ENCODE measurements at regions not wholly inside any gene's neighbourhood (a gene's known extent, or its start where the extent isn't known, plus 50 kb on each side); places are given as distances from the start of the nearest gene placed in this dataset.

DNA sequence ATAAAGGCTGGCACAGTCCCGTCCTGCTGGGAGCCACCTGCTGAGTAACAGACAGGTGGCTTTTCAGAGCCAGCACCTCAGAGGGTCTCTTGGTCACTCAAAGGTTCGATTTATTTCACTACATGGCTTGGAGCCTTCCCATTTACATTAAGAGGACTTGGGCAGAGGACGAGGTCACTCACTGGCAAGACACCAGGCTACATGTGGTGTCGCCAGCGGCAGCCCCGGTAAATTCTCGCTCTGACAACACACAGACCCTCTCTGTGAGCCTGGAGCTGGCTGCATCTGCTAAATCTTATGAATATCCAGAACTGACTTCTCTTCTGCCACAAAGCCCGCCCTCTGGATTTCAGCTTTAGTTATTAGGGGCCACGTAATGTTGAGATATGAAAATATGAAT lies 254.7 kb downstream of the VAPA start:
- Histone ChIP-seq H3K4me3 (no peak overlapping the region), H3K36me3 (ENCODE audit: insufficient read depth) (no peaks in the 10 kb centered on the region), H3K79me2 (replicated peaks; ENCODE audit: insufficient read depth) (no peaks in the 10 kb centered on the region), H4K20me1 (replicated peaks; ENCODE audit: insufficient read depth) (no peaks in the 10 kb centered on the region), H3K27ac (ENCODE audit: low read depth) (no peak overlapping the region), H3K27me3 (ENCODE audit: insufficient read depth) (no peaks in the 10 kb centered on the region), H3K4me1 (ENCODE audit: insufficient read depth) (0 out of 2 replicates have a peak, but pooled peaks cover 4% of the 10 kb centered on the region), H3K9me2 (ENCODE audit: insufficient read depth) (no peaks in the 10 kb centered on the region), H3F3A (replicated peaks; ENCODE audit: low read depth) (no peaks in the 10 kb centered on the region), H3K4me2 (no peak overlapping the region), H2AFZ (no peak overlapping the region)
- no peaks in the 10 kb centered on the region for H3K36me3 Mint-ChIP-seq (ENCODE audit: low read depth)
- ATAC-seq (no peak), DNase-seq (ENCODE audit: low spot score) (no peak)
- no peaks in the 10 kb centered on the region for H3K9me3 Mint-ChIP-seq
- H3K27ac Mint-ChIP-seq: no peak overlapping the region
- no peak overlapping the region for H3K4me3 Mint-ChIP-seq
- H3K27me3 Mint-ChIP-seq (ENCODE audit: insufficient read depth, low read depth, poor library complexity): peaks cover 2% of the 10 kb centered on the region
- TF ChIP-seq EZH2phosphoT487 (IDR thresholded peaks at IDR 0.05; ENCODE audit: unreplicated experiment) (no peak), POLR2AphosphoS5 (IDR thresholded peaks at IDR 0.05; ENCODE audit: low read depth) (no peak), EZH2 (IDR thresholded peaks at IDR 0.05; ENCODE audit: low read depth, unreplicated experiment) (no peak), JUNB (IDR thresholded peaks at IDR 0.05; ENCODE audit: unreplicated experiment) (no peak), STAT1 (IDR thresholded peaks at IDR 0.05; ENCODE audit: unreplicated experiment) (no peak)
- TF ChIP-seq, protein P1, sequence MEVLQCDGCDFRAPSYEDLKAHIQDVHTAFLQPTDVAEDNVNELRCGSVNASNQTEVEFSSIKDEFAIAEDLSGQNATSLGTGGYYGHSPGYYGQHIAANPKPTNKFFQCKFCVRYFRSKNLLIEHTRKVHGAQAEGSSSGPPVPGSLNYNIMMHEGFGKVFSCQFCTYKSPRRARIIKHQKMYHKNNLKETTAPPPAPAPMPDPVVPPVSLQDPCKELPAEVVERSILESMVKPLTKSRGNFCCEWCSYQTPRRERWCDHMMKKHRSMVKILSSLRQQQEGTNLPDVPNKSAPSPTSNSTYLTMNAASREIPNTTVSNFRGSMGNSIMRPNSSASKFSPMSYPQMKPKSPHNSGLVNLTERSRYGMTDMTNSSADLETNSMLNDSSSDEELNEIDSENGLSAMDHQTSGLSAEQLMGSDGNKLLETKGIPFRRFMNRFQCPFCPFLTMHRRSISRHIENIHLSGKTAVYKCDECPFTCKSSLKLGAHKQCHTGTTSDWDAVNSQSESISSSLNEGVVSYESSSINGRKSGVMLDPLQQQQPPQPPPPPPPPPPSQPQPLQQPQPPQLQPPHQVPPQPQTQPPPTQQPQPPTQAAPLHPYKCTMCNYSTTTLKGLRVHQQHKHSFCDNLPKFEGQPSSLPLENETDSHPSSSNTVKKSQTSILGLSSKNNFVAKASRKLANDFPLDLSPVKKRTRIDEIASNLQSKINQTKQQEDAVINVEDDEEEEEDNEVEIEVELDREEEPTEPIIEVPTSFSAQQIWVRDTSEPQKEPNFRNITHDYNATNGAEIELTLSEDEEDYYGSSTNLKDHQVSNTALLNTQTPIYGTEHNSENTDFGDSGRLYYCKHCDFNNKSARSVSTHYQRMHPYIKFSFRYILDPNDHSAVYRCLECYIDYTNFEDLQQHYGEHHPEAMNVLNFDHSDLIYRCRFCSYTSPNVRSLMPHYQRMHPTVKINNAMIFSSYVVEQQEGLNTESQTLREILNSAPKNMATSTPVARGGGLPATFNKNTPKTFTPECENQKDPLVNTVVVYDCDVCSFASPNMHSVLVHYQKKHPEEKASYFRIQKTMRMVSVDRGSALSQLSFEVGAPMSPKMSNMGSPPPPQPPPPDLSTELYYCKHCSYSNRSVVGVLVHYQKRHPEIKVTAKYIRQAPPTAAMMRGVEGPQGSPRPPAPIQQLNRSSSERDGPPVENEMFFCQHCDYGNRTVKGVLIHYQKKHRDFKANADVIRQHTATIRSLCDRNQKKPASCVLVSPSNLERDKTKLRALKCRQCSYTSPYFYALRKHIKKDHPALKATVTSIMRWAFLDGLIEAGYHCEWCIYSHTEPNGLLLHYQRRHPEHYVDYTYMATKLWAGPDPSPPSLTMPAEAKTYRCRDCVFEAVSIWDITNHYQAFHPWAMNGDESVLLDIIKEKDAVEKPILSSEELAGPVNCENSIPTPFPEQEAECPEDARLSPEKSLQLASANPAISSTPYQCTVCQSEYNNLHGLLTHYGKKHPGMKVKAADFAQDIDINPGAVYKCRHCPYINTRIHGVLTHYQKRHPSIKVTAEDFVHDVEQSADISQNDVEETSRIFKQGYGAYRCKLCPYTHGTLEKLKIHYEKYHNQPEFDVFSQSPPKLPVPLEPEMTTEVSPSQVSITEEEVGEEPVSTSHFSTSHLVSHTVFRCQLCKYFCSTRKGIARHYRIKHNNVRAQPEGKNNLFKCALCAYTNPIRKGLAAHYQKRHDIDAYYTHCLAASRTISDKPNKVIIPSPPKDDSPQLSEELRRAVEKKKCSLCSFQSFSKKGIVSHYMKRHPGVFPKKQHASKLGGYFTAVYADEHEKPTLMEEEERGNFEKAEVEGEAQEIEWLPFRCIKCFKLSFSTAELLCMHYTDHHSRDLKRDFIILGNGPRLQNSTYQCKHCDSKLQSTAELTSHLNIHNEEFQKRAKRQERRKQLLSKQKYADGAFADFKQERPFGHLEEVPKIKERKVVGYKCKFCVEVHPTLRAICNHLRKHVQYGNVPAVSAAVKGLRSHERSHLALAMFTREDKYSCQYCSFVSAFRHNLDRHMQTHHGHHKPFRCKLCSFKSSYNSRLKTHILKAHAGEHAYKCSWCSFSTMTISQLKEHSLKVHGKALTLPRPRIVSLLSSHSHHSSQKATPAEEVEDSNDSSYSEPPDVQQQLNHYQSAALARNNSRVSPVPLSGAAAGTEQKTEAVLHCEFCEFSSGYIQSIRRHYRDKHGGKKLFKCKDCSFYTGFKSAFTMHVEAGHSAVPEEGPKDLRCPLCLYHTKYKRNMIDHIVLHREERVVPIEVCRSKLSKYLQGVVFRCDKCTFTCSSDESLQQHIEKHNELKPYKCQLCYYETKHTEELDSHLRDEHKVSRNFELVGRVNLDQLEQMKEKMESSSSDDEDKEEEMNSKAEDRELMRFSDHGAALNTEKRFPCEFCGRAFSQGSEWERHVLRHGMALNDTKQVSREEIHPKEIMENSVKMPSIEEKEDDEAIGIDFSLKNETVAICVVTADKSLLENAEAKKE (CRISPR knock-in tag; IDR thresholded peaks at IDR 0.05): no peak
- TF ChIP-seq, protein P2, sequence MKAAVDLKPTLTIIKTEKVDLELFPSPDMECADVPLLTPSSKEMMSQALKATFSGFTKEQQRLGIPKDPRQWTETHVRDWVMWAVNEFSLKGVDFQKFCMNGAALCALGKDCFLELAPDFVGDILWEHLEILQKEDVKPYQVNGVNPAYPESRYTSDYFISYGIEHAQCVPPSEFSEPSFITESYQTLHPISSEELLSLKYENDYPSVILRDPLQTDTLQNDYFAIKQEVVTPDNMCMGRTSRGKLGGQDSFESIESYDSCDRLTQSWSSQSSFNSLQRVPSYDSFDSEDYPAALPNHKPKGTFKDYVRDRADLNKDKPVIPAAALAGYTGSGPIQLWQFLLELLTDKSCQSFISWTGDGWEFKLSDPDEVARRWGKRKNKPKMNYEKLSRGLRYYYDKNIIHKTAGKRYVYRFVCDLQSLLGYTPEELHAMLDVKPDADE (IDR thresholded peaks at IDR 0.05): no peak
- TF ChIP-seq, protein P3, sequence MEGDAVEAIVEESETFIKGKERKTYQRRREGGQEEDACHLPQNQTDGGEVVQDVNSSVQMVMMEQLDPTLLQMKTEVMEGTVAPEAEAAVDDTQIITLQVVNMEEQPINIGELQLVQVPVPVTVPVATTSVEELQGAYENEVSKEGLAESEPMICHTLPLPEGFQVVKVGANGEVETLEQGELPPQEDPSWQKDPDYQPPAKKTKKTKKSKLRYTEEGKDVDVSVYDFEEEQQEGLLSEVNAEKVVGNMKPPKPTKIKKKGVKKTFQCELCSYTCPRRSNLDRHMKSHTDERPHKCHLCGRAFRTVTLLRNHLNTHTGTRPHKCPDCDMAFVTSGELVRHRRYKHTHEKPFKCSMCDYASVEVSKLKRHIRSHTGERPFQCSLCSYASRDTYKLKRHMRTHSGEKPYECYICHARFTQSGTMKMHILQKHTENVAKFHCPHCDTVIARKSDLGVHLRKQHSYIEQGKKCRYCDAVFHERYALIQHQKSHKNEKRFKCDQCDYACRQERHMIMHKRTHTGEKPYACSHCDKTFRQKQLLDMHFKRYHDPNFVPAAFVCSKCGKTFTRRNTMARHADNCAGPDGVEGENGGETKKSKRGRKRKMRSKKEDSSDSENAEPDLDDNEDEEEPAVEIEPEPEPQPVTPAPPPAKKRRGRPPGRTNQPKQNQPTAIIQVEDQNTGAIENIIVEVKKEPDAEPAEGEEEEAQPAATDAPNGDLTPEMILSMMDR (conservative IDR thresholded peaks at IDR 0.05; ENCODE audit: low read depth in 2 of 2): no peak
- peaks cover 4% of the 10 kb centered on the region; the same call in 1 of the 3 replicates for H3K4me1 Mint-ChIP-seq
